ENCODE measurements at regions not wholly inside any gene's neighbourhood (a gene's known extent, or its start where the extent isn't known, plus 50 kb on each side); places are given as distances from the start of the nearest gene placed in this dataset.
A peak's percentile ranks its signal among the peaks of the same experiment; 100 is the strongest.

DNA sequence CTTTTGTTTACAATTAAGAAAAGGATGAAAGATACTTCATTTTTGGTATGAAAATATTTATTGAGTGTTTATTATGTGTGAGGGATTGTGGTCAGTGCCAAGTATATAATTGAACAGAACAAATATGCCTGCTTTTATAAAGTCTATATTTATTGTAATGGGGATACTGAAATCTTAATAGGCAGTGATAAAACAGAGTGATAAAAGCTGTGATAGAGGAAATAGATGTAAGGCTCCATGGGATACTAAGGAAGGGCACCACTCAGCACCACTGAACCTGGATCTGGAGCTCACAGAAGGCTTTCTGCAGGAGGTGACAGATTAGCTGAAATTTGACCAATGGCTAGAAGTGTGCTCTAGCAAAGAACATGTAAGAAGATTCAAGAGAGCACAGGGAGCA, 263.5 kb downstream of the C4orf33 start:
- intact Hi-C loops (cut with micrococcal nuclease): no loop called here

GRCh38 chr4:129362691-129363274, 266.8 kb downstream of the C4orf33 start:
- Histone ChIP-seq H3K36me3 (replicated peaks in 1 of 2; ENCODE audit: control insufficient read depth in 1 of 2, insufficient read depth in 2 of 2, low read length in 2 of 2) (no peaks in the 10 kb centered on the region), H2AFZ (ENCODE audit: insufficient read depth, low read depth, low read length, poor library complexity, severe bottlenecking) (no peak overlapping the region), H3K4me1 (ENCODE audit: control insufficient read depth in 1 of 2, insufficient read depth in 2 of 2, low read length in 2 of 2) (no peaks in the 10 kb centered on the region), H3K79me2 (ENCODE audit: insufficient read depth, low read length) (no peaks in the 10 kb centered on the region), H3K4me3 (replicated peaks in 1 of 3; ENCODE audit: low read depth in 2 of 3, low read length in 3 of 3) (no peak overlapping the region), H3K4me2 (replicated peaks; ENCODE audit: extremely low read depth, low read length, poor library complexity, severe bottlenecking) (no peak overlapping the region), H3K9ac (ENCODE audit: insufficient read depth, low read length, poor library complexity, severe bottlenecking) (no peak overlapping the region), H4K20me1 (ENCODE audit: insufficient read depth, low read length) (no peaks in the 10 kb centered on the region), H3K27ac (ENCODE audit: low read depth in 1 of 2, low read length in 2 of 2) (no peak overlapping the region), H3K9me3 (replicated peaks in 1 of 2; ENCODE audit: control insufficient read depth in 1 of 2, insufficient read depth in 1 of 2, low read length in 2 of 2) (no peaks in the 10 kb centered on the region), H3K27me3 (ENCODE audit: control insufficient read depth in 2 of 2, insufficient read depth in 2 of 2, low read length in 2 of 2) (no peaks in the 10 kb centered on the region)
- DNase-seq: peak; percentile 50 to 69 (median 52)
- Mint-ChIP-seq H3K36me3 (no peaks in the 10 kb centered on the region), H3K4me1 (peaks cover 12% of the 10 kb centered on the region), H3K27ac (no peak overlapping the region), H3K9me3 (peaks cover 0 to 3% (median 0%) of the 10 kb centered on the region in 7 donors), H3K4me3 (no peak overlapping the region), H3K27me3 (ENCODE audit: low read depth in 3 of 3) (peaks cover 2 to 6% (median 2%) of the 10 kb centered on the region in 3 donors)
- WGBS (ENCODE audit: insufficient coverage): 80% methylated on average over 1 of the region's 5 CpGs
- intact Hi-C loops (cut with micrococcal nuclease): no loop called here
- TF ChIP-seq, protein P1, sequence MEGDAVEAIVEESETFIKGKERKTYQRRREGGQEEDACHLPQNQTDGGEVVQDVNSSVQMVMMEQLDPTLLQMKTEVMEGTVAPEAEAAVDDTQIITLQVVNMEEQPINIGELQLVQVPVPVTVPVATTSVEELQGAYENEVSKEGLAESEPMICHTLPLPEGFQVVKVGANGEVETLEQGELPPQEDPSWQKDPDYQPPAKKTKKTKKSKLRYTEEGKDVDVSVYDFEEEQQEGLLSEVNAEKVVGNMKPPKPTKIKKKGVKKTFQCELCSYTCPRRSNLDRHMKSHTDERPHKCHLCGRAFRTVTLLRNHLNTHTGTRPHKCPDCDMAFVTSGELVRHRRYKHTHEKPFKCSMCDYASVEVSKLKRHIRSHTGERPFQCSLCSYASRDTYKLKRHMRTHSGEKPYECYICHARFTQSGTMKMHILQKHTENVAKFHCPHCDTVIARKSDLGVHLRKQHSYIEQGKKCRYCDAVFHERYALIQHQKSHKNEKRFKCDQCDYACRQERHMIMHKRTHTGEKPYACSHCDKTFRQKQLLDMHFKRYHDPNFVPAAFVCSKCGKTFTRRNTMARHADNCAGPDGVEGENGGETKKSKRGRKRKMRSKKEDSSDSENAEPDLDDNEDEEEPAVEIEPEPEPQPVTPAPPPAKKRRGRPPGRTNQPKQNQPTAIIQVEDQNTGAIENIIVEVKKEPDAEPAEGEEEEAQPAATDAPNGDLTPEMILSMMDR (IDR thresholded peaks at IDR 0.05): peak; percentile 94

More for the DNA sequence above, 263.5 kb downstream of the C4orf33 start:
- peaks cover 0 to 7% of the 10 kb centered on the region in 2 donors for H3K27me3 ChIP-seq (ENCODE audit: control insufficient read depth in 2 of 2, insufficient read depth in 2 of 2, low read length in 2 of 2)
- Mint-ChIP-seq H3K9me3 (peaks cover 0 to 3% (median 0%) of the 10 kb centered on the region in 7 donors), H3K36me3 (no peaks in the 10 kb centered on the region), H3K27me3 (ENCODE audit: low read depth in 3 of 3) (peaks cover 4 to 10% (median 7%) of the 10 kb centered on the region in 3 donors), H3K4me3 (no peak overlapping the region), H3K4me1 (peaks cover 9% of the 10 kb centered on the region), H3K27ac (no peak overlapping the region)
- H3K4me3 ChIP-seq (replicated peaks in 1 of 3; ENCODE audit: low read depth in 2 of 3, low read length in 3 of 3): no peak overlapping the region
- no peaks in the 10 kb centered on the region for H3K9me3 ChIP-seq (replicated peaks in 1 of 2; ENCODE audit: control insufficient read depth in 1 of 2, insufficient read depth in 1 of 2, low read length in 2 of 2)
- DNase-seq: no peak
- H3K9ac ChIP-seq (ENCODE audit: insufficient read depth, low read length, poor library complexity, severe bottlenecking): no peak overlapping the region
- no peak overlapping the region for H3K27ac ChIP-seq (ENCODE audit: low read depth in 1 of 2, low read length in 2 of 2)
- H3K36me3 ChIP-seq (replicated peaks in 1 of 2; ENCODE audit: control insufficient read depth in 1 of 2, insufficient read depth in 2 of 2, low read length in 2 of 2): no peaks in the 10 kb centered on the region
- no peaks in the 10 kb centered on the region for H4K20me1 ChIP-seq (ENCODE audit: insufficient read depth, low read length)
- TF ChIP-seq, protein P1 (IDR thresholded peaks at IDR 0.05): no peak
- H3K4me2 ChIP-seq (replicated peaks; ENCODE audit: extremely low read depth, low read length, poor library complexity, severe bottlenecking): no peak overlapping the region
- no peaks in the 10 kb centered on the region for H3K79me2 ChIP-seq (ENCODE audit: insufficient read depth, low read length)
- H3K4me1 ChIP-seq (ENCODE audit: control insufficient read depth in 1 of 2, insufficient read depth in 2 of 2, low read length in 2 of 2): no peaks in the 10 kb centered on the region
- no peak overlapping the region for H2AFZ ChIP-seq (ENCODE audit: insufficient read depth, low read depth, low read length, poor library complexity, severe bottlenecking)
